GM19351 (cell line): ENCODE measurements at regions not wholly inside any gene's neighbourhood (a gene's known extent, or its start where the extent isn't known, plus 50 kb on each side); places are given as distances from the start of the nearest gene placed in this dataset.

Experiments used
- ATAC-seq: cut with Tn5 transposase; IDR thresholded peaks from one replicate; pipeline ENCODE4 v1.9.1; 2021; ENCODE audit warnings: mild to moderate bottlenecking, moderate library complexity; ENCODE audit not compliant: unreplicated experiment

DNA sequence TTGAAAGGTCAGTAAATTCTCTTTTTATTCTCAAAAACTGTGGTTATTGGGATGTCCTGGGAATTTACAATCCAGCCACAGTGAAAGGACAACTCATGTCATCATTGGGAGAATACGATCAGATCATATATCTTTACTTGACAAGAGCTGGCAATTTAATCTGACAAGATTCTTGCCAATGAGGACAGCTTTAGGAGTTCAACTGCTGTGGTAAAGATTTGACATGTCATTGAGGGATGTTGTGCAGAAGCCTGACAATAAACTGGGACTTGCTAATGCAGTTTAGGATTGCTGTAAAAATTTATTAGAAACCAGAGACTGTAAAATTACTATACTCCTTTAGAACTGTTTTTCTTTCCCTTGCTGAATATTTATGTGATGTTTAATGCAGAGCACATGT is 1131.0 kb downstream of the MAT2B start:
- no peak for ATAC-seq

DNA sequence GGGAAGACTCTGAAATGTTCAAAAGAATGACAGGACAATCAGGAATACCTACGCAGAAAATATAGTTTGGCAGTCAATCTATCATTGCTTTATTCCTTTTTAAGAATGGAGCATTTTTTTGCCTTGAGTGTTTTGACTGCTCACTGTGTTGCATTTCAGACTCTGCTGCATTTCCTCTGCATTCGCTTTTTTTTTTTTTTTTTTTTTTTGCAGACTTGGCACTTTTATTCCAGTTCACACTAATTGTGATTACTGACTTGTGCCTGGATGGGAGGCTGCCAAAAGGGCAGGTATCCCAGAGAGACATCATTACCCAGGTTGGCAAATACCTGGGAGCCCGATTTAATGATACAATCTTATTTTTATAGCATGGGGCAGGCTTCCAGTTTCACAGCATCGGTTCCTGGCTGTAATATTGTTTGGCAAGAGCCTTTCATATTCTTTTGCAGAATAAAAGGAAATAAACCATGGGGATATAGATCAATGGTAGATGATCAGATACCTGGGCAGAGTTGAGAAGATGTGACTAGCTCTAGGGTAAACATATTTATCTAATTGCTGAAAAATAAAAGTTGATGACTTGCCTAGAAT is 1132.6 kb downstream of the MAT2B start:
- no peak for ATAC-seq

DNA sequence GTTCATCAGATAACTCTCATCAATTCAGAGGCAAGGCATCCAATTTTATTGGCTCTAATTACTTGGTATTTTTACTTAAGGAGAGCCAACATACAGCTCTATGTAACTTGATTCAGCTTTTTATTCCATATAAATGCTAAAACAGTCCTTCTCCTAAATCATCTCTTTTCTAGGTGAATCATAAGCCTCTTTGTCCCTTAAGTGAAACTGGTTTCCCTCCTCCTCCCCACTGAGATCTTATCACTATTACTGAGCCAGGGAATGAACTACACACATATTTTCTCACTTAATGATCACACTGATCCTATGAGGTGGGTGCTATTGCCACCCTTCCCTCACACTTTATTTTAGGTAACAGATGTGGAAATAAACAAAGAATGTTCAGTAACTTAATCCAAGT is 1143.8 kb downstream of the MAT2B start:
- no peak for ATAC-seq

DNA sequence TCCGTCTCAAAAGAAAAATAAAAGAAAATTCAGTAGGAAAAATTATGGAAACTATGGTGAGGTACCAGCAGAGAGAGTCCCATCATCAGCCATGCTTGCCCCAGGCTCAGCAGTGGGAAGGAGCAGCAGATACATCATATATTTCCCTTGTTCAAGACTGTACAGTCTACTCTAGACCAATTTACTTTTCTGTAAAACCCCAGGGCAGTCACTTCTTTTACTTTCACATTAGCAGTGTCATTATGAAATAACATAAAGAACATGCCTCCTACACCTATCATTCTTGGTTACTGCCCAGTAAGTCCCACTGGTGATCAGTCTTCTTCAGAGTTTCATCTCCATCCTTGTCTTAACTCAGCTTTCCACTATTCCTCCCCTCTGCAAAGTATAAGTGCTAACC is 1145.0 kb downstream of the MAT2B start:
- no peak for ATAC-seq

DNA sequence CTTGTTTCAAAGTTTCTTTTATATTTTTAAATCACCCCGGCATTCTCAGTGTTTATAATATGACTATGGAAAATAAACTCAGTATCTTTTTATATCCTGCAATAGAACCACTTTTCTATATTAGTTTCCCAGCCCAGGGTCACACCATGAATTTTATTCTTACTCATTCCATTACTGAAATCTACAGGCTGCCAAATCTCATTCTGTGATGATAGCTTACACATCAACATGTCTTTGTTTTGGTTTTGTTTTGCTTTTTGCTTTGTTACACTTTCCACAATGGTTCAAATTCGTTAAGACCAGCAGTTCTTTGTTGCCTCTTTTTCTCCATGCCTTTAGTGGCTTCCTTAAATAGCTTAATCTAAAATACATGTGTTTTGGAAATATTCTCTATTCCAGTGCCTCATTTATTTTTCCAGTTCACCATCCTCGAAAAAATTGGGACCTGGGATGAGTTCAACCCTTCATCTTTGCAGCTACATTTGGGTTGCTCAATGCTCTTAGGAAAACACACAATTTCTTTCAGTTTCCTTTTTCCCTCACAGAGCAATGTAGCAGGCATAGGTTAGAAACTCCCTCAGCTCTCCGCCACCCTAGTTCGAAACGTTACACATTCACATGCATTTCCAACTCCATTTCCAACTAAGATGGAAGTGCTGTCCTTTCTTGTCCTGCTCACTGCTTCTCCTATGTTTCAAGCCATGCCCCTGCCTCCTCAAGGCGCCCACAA is 1146.3 kb downstream of the MAT2B start:
- ATAC-seq: no peak

DNA sequence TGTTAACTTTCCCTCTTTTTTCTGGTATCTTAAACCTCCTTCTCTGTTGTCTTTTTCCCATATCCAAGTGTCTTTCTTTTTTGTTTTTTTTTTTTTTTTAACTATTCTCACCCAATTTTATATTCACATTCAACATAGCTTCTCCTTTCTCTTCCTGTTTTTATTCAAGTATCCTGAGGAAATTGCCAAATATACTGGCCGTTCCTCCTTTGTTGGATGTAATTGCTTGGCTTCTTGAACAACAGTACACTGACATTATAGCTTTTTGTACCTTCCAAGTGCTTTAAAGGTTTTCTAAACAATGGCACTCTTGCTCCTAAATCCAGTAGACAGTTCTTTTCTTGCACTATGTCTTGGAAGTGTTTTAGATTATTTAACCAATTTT is 1146.8 kb downstream of the MAT2B start:
- ATAC-seq: no peak

DNA sequence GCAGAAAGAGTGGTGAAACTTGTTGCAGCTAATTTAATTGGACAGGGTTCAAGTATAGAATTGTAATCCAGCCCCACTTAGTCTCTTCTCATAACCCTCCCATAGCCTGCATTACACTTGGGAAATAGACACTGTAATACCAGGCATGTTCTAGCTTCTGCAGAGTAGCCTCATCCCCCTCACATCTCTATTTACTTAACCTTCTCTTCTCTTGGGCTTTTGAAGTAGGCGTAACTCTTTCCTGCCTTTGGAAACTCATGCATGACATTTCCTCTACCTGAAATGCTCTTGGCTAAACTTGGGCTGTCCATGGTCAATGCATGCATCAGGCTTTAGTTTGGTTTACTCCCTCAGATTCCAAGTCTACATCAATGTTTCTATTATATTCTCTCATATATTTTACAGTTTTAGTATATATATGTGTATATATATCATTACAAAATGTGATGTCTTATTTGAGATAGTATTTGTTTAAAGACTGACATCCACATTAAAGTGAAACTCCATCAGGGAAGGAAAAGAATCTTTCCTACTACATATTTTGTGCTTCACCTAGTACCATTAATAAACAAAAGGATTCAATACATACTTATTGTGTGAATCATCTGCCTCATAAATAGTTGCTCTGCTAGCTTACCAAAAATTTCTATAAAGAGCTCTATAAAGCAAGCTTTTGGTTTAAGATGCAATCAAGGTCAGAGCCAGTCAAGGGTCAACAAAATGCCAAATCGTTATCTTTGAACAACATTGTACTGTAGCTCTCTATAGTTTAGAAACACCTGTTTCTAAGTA is 1158.0 kb downstream of the MAT2B start:
- no peak for ATAC-seq

DNA sequence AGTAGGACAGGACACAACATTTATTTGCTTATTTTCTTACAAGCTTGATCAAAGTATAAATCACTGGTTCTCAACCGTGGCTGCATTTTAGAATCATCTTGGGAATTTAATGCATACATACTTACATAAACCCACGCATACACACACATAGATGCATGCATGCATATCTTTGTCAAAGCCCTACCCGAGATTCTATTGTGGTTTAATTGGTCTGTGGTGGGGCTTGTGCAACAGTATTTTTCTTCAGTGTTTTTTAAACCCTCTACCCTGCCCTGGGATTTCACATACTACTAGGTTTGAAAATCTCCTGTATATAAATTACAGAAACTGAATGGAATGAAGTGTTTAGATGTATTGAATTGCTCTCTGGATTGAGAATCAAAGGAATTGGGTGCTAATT is 1166.2 kb downstream of the MAT2B start:
- no peak for ATAC-seq

DNA sequence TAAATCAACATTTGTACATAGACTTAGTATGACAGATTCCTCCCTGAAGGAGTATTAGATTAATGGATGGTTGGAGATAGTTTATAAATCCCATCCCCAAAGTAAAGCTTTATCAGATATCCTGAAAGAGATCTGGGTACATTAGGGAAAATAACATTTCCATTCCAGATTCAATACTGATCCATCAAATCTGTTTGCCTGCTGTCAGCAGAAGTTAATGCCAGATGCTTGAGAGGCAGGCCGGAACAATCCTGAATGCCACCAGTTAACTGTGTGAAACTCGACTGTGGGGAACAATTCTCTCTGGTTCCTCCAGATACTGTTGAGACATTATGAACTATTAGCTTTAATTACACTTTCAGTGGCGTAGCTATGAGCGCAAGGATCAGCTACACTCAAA is 1166.8 kb downstream of the MAT2B start:
- no peak for ATAC-seq

DNA sequence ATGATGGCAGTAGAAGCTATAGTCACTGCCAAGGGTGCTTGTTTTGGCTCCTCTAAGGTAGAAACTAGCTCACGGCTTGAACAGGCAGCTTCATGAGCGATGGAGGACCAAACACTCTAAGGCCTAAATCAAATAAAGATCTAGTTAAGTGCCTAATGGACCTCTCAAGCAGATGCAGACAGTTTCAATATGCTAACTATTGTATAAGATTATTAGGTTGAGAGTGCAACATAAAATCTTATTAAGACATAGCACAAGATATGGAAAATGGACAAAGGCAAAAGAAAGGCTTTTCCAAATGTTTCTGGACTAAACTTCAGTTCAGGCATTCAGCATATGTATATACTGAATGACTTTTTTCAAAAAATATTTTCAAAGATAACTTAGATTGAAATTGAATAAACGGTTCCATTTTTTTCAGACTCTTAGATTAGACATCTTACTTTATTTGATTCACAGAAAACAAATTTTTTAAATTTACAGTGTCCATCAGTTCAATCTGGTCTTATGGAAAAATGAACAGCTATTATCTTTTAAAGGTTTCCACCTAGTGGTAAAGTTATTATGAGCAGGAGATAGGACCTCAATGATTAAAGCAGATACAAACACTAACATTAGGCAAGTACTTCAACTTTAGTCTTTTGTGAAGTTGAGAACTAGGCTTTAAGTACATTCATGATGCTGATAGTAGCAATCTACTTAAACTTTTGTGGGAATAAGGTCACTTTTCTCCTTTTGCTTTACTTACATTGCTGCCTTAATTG is 1167.7 kb downstream of the MAT2B start:
- ATAC-seq: peak; percentile 51

DNA sequence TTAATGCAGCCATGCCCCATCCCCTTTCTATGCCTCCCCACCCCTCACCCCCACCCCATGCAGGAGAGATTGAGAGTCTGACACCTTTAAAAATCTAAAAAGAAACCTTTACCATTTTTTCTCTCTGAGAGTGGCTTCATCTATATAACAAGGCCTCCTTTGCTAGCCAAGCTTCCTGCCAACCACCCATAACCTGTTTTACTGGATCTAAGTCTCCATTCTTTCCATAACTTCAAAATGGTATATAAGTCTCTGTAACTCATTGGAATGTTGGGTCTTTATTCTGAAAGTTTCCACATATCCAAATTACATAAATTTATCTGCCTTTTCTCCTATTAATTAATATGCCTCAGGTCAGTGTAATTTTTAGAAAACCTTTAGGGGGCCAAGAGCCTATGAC is 1174.0 kb downstream of the MAT2B start:
- ATAC-seq: no peak

DNA sequence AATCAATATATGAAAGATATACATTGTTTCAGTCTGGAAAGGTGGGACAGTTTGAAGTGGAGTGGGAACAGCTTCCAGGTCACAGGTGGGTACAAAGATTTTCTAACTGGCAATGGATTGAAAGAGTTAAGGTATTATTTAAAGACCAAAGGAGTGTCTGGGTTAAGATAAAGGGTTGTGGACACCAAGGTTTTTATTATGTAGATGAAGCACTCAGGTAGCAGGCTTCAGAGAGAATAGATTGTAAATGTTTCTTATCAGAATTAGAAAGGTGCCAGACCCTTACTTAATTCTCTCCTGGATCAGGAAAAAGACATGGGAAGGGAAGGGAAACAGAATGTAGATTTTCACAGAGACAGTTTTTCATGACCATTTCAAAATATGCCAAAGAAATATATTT is 1174.8 kb downstream of the MAT2B start:
- no peak for ATAC-seq

DNA sequence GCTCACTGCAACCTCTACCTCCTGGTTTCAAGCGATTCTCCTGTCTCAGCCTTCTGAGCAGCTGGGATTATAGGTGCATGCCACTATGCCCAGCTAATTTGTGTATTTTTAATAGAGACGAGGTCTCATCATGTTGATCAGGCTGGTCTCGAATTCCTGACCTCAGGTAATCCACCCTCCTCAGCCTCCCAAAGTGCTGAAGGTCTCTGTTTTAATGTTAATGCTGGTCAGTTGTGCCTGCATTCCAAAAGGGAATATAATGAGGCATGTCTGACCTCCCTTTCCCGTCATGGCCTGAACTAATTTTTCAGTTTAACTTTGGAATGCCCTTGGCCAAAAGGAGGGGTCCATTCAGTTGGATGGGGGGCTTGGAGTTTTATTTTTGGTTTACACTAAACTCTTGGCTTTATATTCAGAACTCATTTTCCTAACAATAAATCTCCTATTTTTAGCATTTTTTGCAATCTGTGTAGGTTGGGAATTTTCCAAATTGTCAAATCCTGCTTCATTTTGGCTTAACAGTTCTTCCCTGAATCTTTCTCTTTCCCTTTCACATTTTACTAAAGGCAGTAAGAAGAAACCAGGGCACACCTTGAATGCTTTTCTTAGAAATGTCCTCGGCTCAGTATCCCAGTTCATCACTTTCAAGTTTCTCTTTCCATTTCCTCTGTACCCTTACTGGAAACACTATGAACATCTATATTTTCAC is 1175.5 kb downstream of the MAT2B start:
- no peak for ATAC-seq

DNA sequence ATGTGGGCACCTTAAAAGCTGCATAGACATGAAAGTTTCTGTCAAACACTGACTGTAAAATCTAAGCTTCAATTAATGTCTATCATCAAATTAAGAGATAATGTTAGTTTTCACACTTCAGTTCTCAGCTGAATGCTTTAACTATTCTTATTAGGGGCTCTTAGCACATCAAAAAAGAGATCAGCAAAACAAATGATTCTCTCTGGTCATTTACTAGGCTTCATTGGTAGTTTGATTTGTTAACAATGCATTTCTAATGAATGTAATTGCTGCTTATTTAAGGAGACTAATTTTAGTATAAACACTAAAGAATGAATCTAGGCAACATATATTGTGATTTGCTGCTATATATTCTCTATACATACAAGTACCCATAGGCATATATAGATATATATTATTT is 1182.0 kb downstream of the MAT2B start:
- ATAC-seq: no peak

DNA sequence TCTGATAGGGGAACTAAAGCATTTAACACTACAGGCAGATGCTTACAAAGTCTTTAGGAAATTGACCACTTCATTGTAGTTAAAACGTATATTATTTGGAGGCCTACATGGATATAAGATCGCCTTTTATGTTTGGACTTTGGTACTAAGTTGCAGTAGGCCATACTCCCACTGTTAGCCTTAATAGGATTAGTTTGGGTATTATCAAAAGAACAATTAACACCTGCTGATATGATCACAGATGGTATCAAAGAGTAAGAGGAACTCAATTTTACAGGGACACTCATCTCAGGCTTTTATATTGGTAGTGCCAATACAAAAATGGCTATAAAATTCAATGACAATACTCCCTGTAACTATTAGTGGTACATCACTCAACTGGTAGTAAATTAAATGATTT is 1183.0 kb downstream of the MAT2B start:
- ATAC-seq: no peak

DNA sequence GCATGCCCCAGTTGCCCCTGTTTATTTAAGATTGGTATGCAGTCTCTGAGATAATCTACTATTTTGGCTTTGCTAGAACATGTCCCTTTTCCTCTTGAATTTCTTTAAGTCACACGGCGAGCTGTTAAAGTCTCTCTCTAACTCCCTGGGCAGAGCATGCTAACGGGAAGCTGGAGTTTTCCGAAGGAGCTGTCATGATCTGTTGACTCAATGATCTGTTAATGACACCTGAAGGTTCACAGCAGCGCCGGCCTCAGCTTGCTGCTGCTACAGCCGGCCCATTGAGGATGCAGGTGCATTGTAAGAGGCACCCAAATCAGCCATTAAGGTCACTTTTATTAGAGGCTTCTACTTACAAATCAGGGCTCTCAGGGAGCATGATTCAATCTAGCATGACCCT is 1203.4 kb downstream of the MAT2B start:
- no peak for ATAC-seq

DNA sequence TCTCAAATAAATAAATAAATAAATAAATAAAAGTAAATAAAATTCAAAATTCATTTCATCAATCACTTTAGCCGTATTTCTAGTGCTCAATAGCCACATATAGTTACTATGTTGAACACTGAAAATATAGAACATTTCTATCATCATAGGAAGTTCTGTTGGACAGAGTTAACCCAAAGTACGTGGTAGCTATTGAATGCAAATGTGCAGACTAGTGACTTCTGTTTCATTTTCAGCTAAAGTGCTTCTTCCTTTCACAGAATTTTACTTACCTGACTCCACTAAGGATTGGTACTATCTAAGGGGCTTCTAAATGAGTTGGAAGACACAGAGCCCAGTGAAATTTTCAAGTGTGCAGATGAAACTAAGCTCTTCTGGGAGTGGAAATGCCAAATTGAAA is 1208.3 kb downstream of the MAT2B start:
- no peak for ATAC-seq

DNA sequence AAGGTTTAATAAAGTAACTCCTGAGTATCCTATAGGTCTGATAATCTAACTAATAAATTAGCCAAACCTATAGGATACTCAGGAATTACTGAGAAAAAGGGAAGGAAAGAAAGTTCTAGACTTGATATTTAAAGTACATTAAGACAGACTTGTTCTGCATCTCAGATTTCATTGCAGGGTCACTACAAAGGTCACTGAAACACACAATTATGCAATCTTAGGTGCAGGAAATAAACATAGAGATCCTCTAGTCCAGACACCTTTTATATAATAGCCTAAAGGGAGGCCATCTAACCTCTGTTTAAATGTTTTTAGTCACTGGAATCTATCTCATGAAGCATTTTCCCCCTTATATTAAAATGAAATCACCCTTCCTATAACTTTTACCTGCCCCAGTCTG is 1215.7 kb downstream of the MAT2B start:
- no peak for ATAC-seq

DNA sequence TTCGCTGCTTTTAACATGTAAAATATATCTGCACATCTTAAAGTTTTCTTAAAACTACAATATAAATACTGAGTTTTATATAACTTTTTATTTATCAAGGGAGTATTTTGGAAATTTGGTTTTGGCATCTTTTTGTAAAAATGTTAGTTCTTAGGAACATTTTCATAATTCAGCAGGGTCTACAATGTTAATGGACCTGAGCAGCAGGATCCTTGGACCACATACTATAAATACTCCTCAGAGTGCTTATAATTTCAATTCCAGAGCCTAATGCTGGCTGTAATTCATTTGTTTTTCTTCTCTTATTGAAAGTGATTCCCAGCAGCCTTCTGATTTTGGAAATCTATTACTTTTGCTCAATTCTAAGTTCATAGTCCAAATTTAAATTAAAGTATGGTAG is 1216.2 kb downstream of the MAT2B start:
- ATAC-seq: no peak

DNA sequence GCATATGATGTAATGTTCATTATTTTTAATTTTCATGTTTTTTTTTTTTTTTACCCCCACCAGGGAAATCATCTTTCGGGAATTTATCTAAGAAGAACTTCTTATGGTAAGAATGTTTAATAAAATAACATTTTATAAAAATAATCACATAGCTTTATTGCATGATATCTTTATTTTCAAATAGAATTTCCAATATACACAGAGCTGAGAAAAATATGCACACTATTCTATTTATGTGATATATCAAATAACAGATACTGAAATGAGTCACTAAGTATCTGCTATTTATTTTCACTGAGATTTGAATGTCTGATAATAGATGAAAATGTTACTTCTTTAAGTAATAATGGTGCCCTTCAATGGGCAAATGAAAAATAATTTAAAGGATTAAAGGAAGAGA is 1217.3 kb downstream of the MAT2B start:
- ATAC-seq: no peak

DNA sequence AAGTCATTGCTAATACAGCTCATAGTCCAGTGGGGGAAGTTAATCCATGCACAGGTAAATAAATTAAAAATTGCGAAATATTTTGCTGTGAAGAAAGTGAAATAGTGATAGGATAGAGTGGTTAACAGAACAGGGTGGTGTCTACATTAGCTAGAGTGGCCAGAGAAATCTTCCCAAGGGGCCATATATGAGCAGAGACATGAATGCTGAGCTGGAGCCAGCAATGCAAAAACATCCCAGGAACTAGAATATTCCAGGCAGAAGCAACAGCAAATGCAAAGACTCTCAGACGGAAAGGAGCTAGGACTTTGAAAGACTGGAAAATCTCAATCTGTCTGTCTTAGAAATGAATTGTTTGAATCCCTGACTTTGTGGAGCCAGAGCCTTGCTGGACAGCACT is 1221.6 kb downstream of the MAT2B start:
- ATAC-seq: no peak
